Caco-2 (cell line): ENCODE measurements at regions not wholly inside any gene's neighbourhood (a gene's known extent, or its start where the extent isn't known, plus 50 kb on each side); places are given as distances from the start of the nearest gene placed in this dataset.
"Not testable (repeated sequence)": the region's sequence is repeated elsewhere in the genome, so short reads cannot be mapped to it uniquely, and the experiment has no call there.

Experiments used
- BruUV-seq: library from RNA; stranded (reverse); fragments of 400-500 nt; replicated peaks from 2 replicates; lab custom pipeline; 2021; lab: Mats Ljungman, UMichigan
- CTCF ChIA-PET: fragments of 300-600 bp; sonication (Branson Sonifier 250); formaldehyde crosslinking; loops from one replicate; lab custom pipeline; 2022; ENCODE audit warnings: antibody characterized with exemption; lab: Charles Lee
- POLR2A ChIA-PET: fragments of 300-600 bp; sonication (Branson Sonifier 250); formaldehyde crosslinking; loops from one replicate; lab custom pipeline; 2022; ENCODE audit warnings: antibody characterized with exemption; lab: Charles Lee
- DNase-seq, 2 experiments: peaks; one replicate each; pipeline versions ENCODE4 v3.0.0 to v3.0.0-alpha.2; 2020 to 2022
- H3K27me3 ChIP-seq: replicated peaks from 2 replicates; pipeline ENCODE4 v1.6.0; 2011; ENCODE audit warnings: low read length; ENCODE audit not compliant: control insufficient read depth, insufficient read depth
- H3K36me3 ChIP-seq: 2 replicates; pipeline ENCODE4 v1.5.1; 2011; ENCODE audit warnings: low read length; ENCODE audit not compliant: control insufficient read depth, insufficient read depth
- H3K4me1 ChIP-seq: fragments of 250-450 bp; sonication (Bioruptor Pico); 2 replicates; pipeline ENCODE4 v1.5.1; 2020; ENCODE audit warnings: mild to moderate bottlenecking
- H3K4me3 ChIP-seq: 2 replicates; pipeline ENCODE4 v1.5.1; 2011; ENCODE audit warnings: low read depth, mild to moderate bottlenecking, control low read depth, low read length
- H3K9me3 ChIP-seq: fragments of 250-450 bp; sonication (Bioruptor Pico); 2 replicates; pipeline ENCODE4 v1.5.1; 2020; ENCODE audit warnings: mild to moderate bottlenecking, moderate library complexity
- H3K27ac Mint-ChIP-seq: one replicate; pipeline ENCODE4 v1.8.0; 2022; ENCODE audit warnings: mixed read lengths; ENCODE audit not compliant: unreplicated experiment
- H3K27me3 Mint-ChIP-seq: one replicate; pipeline ENCODE4 v1.8.0; 2022; ENCODE audit warnings: mixed read lengths; ENCODE audit not compliant: insufficient read depth, unreplicated experiment
- H3K36me3 Mint-ChIP-seq: one replicate; pipeline ENCODE4 v1.8.0; 2022; ENCODE audit warnings: mild to moderate bottlenecking, mixed read lengths; ENCODE audit not compliant: insufficient read depth, unreplicated experiment
- H3K4me1 Mint-ChIP-seq: one replicate; pipeline ENCODE4 v1.8.0; 2022; ENCODE audit warnings: low read depth, mixed read lengths; ENCODE audit not compliant: unreplicated experiment
- H3K4me3 Mint-ChIP-seq: one replicate; pipeline ENCODE4 v1.8.0; 2022; ENCODE audit warnings: mild to moderate bottlenecking, moderate library complexity, mixed read lengths; ENCODE audit not compliant: unreplicated experiment
- H3K9me3 Mint-ChIP-seq: one replicate; pipeline ENCODE4 v1.8.0; 2022; ENCODE audit warnings: mixed read lengths; ENCODE audit not compliant: unreplicated experiment
- intact Hi-C: fragments of 100-400 bp; cut with micrococcal nuclease; formaldehyde crosslinking; loops from one replicate; pipeline ENCODE4 v1.10.0; 2022; ENCODE audit not compliant: unreplicated experiment
- TF ChIP-seq, protein P1 (sequence below), 2 experiments: fragments of 200-600 bp in 1 of 2; IDR thresholded peaks; 1 replicate in 1 of 2; 2 replicates in 1 of 2; pipeline versions ENCODE4 v1.5.1 to v1.8.0; 2011 to 2022; ENCODE audit warnings: antibody characterized with exemption in 1 of 2, control low read depth in 1 of 2, inconsistent platforms in 1 of 2, low read depth in 1 of 2, low read length in 1 of 2, mild to moderate bottlenecking in 1 of 2, moderate library complexity in 1 of 2; ENCODE audit not compliant: insufficient read depth in 1 of 2, severe bottlenecking in 1 of 2, unreplicated experiment in 1 of 2

DNA sequence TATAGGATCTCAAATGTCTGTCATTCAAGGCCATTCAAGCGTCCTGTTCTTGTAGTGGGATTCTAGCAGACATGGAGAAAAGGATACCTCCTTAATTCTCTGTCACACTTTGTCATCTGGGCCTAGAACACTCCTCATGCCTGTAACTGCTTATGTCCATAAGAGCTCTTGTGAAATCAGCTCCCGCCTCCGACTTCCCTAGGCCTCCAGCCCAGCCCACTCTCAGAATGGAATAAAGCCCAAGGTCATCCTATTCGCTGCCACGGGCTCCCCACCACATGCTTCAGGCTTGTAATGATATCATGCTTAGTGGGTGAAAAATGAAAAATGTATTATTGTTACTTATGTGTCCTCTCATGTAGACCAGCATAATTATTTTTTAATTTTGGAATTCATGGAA lies 632.5 kb downstream of the ISL1 start:
- CTCF ChIA-PET, result no interaction called here
- no peaks in the 10 kb centered on the region for H3K9me3 Mint-ChIP-seq

DNA sequence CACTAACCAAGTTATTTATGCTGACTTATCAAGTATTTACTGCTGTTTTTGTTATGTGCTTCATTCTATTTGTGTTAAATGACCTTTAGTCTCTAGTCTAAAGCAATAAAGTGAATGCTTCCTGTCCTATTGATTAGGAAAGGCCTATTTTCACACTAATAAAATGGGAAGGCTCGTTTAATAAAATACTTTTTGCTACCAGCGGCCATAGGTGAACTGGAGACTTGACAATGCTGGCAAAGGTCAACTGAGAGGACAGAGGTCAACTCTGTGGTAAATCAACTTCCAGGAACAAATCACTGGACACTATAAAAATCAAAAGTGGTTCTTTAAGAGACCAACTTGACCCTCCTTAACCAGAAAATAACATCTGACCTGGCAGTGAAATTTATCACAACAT lies 634.3 kb downstream of the ISL1 start:
- no peaks in the 10 kb centered on the region for H3K4me1 Mint-ChIP-seq
- ChIA-PET CTCF (no interaction called here), POLR2A (no interaction called here)
- Histone ChIP-seq H3K36me3 (no peaks in the 10 kb centered on the region), H3K27me3 (no peaks in the 10 kb centered on the region), H3K4me1 (no peaks in the 10 kb centered on the region), H3K9me3 (no peaks in the 10 kb centered on the region), H3K4me3 (no peak overlapping the region)
- intact Hi-C loops, result no loop called here
- no peak overlapping the region for H3K27ac Mint-ChIP-seq
- TF ChIP-seq, protein P1, sequence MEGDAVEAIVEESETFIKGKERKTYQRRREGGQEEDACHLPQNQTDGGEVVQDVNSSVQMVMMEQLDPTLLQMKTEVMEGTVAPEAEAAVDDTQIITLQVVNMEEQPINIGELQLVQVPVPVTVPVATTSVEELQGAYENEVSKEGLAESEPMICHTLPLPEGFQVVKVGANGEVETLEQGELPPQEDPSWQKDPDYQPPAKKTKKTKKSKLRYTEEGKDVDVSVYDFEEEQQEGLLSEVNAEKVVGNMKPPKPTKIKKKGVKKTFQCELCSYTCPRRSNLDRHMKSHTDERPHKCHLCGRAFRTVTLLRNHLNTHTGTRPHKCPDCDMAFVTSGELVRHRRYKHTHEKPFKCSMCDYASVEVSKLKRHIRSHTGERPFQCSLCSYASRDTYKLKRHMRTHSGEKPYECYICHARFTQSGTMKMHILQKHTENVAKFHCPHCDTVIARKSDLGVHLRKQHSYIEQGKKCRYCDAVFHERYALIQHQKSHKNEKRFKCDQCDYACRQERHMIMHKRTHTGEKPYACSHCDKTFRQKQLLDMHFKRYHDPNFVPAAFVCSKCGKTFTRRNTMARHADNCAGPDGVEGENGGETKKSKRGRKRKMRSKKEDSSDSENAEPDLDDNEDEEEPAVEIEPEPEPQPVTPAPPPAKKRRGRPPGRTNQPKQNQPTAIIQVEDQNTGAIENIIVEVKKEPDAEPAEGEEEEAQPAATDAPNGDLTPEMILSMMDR (IDR thresholded peaks at IDR 0.05; ENCODE audit: insufficient read depth in 1 of 2, low read depth in 1 of 2, low read length in 1 of 2, severe bottlenecking in 1 of 2, unreplicated experiment in 1 of 2), result no peak
- DNase-seq, result no peak
- BruUV-seq, result no TSS peak
- no peaks in the 10 kb centered on the region for H3K36me3 Mint-ChIP-seq
- no peaks in the 10 kb centered on the region for H3K9me3 Mint-ChIP-seq
- H3K4me3 Mint-ChIP-seq, result no peak overlapping the region
- no peaks in the 10 kb centered on the region for H3K27me3 Mint-ChIP-seq

More for the DNA sequence above, 632.5 kb downstream of the ISL1 start:
- Histone ChIP-seq H3K4me3 (no peak overlapping the region), H3K36me3 (no peaks in the 10 kb centered on the region), H3K9me3 (no peaks in the 10 kb centered on the region), H3K27me3 (no peaks in the 10 kb centered on the region), H3K4me1 (no peaks in the 10 kb centered on the region)
- Mint-ChIP-seq H3K4me3 (no peak overlapping the region), H3K36me3 (no peaks in the 10 kb centered on the region), H3K27me3 (no peaks in the 10 kb centered on the region), H3K27ac (no peak overlapping the region), H3K4me1 (no peaks in the 10 kb centered on the region)
- POLR2A ChIA-PET, result no interaction called here
- no peak for DNase-seq
- intact Hi-C loops, result no loop called here
- no TSS peak for BruUV-seq
- TF ChIP-seq, protein P1 (IDR thresholded peaks at IDR 0.05; ENCODE audit: insufficient read depth in 1 of 2, low read depth in 1 of 2, low read length in 1 of 2, severe bottlenecking in 1 of 2, unreplicated experiment in 1 of 2), result no peak

DNA sequence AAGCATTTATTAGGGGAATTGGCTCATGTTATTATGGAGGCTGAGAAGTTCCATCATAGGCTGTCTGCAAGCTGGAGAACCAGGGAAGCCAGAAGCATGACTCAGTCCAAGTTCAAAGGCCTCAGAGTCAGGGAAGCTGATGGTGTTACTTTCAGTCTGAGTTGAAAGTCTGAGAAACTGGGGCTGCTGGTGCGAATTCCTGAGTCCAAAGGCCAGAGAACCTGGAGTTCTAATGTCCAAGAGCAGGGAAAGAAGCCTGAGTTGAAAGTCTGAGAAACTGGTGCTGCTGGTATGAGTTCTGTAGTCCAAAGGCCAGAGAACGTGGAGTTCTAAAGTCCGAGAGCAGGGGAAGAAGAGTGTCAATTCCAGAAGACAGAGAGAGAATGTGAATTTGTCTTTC lies 641.1 kb downstream of the ISL1 start:
- intact Hi-C loops, result no loop called here
- peak; percentile 10 to 30 for DNase-seq
- no peaks in the 10 kb centered on the region for H3K27me3 ChIP-seq
- no TSS peak for BruUV-seq
- H3K9me3 ChIP-seq, result no peaks in the 10 kb centered on the region; the same call in 1 of the 2 replicates
- TF ChIP-seq, protein P1 (IDR thresholded peaks at IDR 0.05; ENCODE audit: insufficient read depth in 1 of 2, low read depth in 1 of 2, low read length in 1 of 2, severe bottlenecking in 1 of 2, unreplicated experiment in 1 of 2), result no peak
- no peaks in the 10 kb centered on the region for H3K36me3 Mint-ChIP-seq
- H3K4me3 Mint-ChIP-seq, result no peak overlapping the region
- POLR2A ChIA-PET, result no interaction called here
- peaks cover 6% of the 10 kb centered on the region for H3K4me1 Mint-ChIP-seq
- no peak overlapping the region for H3K4me3 ChIP-seq
- H3K4me1 ChIP-seq, result no peaks in the 10 kb centered on the region
- no peaks in the 10 kb centered on the region for H3K36me3 ChIP-seq
- H3K9me3 Mint-ChIP-seq, result no peaks in the 10 kb centered on the region
- H3K27me3 Mint-ChIP-seq, result no peaks in the 10 kb centered on the region
- no peak overlapping the region for H3K27ac Mint-ChIP-seq
- CTCF ChIA-PET, result no interaction called here

DNA sequence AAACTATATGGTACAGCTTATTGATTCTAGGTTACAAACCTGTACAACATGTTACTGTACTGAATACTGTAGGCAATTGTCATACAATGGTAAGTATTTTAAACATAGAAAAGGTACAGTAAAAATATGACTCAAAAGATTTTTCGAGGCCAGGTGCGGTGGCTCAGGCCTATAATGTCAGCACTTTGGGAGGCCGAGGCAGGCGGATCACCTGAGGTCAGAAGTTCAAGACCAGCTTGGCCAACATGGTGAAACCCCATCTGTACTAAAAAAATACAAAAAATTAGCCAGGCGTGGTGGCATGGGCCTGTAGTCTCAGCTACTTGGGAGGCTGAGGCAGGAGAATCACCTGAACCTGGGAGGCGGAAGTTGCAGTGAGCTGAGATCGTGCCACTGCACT lies 646.6 kb downstream of the ISL1 start:
- H3K36me3 Mint-ChIP-seq, BruUV-seq, DNase-seq, POLR2A ChIA-PET, intact Hi-C loops, H3K36me3 ChIP-seq, CTCF ChIA-PET, H3K9me3 Mint-ChIP-seq, H3K27me3 Mint-ChIP-seq, H3K9me3 ChIP-seq, H3K4me1 ChIP-seq, H3K4me3 Mint-ChIP-seq, H3K4me3 ChIP-seq, H3K27me3 ChIP-seq, H3K4me1 Mint-ChIP-seq, H3K27ac Mint-ChIP-seq: not testable (repeated sequence)
